SK-N-SH (cell line): ENCODE measurements at regions not wholly inside any gene's neighbourhood (a gene's known extent, or its start where the extent isn't known, plus 50 kb on each side); places are given as distances from the start of the nearest gene placed in this dataset.

Source experiments
- CTCF ChIA-PET: fragments of 300-600, 350-600 bp; formaldehyde crosslinking; extraction: SDS; loops from one replicate; lab custom pipeline; 2021; lab: Yijun Ruan, JAX
- POLR2A ChIA-PET: fragments of 350-600 bp; sonication (Branson Sonifier 250); formaldehyde crosslinking; extraction: SDS; loops from one replicate; lab custom pipeline; 2020; ENCODE audit warnings: antibody characterized with exemption, inconsistent platforms; lab: Yijun Ruan, JAX
- DNase-seq: peaks from one replicate; pipeline ENCODE4 v3.0.0; 2012
- H2AFZ ChIP-seq: fragments of 200-600 bp; sonication (generic); 2 replicates; pipeline ENCODE4 v1.8.1; 2016; ENCODE audit warnings: antibody characterized with exemption, mild to moderate bottlenecking, low read depth
- H3F3A ChIP-seq: fragments of 200-600 bp; sonication (generic); replicated peaks from 2 replicates; pipeline ENCODE3; 2016; ENCODE audit warnings: antibody characterized with exemption, mild to moderate bottlenecking; ENCODE audit not compliant: insufficient read depth
- H3K27ac ChIP-seq, 2 experiments: fragments of 200-500 bp in 1 of 2; fragments of 200-600 bp in 1 of 2; sonication (Bioruptor generic) in 1 of 2; sonication (generic), shearing (Covaris generic) in 1 of 2; 2 replicates each; pipeline versions ENCODE4 v1.5.1 to v1.6.1; 2014 to 2016; ENCODE audit warnings: low read depth in 2 of 2, inconsistent platforms in 1 of 2, low read length in 1 of 2, mild to moderate bottlenecking in 1 of 2, mixed read lengths in 1 of 2
- H3K27me3 ChIP-seq: fragments of 200-600 bp; sonication (generic), shearing (Covaris generic); 2 replicates; pipeline ENCODE4 v1.6.1; 2016; ENCODE audit warnings: mixed run types; ENCODE audit not compliant: insufficient read depth
- H3K36me3 ChIP-seq, 2 experiments: fragments of 200-500 bp in 1 of 2; fragments of 200-600 bp in 1 of 2; sonication (Bioruptor generic) in 1 of 2; sonication (generic) in 1 of 2; replicated peaks in 1 of 2; 2 replicates each; pipeline versions ENCODE3 to v1.5.1; 2014 to 2016; ENCODE audit warnings: low read length in 1 of 2, mild to moderate bottlenecking in 1 of 2; ENCODE audit not compliant: insufficient read depth in 2 of 2, control insufficient read depth in 1 of 2
- H3K4me1 ChIP-seq, 2 experiments: fragments of 200-500 bp in 1 of 2; fragments of 200-600 bp in 1 of 2; sonication (Bioruptor generic) in 1 of 2; sonication (generic), shearing (Covaris generic) in 1 of 2; 2 replicates each; pipeline versions ENCODE4 v1.5.1 to v1.6.1; 2014 to 2016; ENCODE audit warnings: low read depth in 1 of 2, low read length in 1 of 2, mixed run types in 1 of 2; ENCODE audit not compliant: insufficient read depth in 2 of 2, control insufficient read depth in 1 of 2
- H3K4me2 ChIP-seq: fragments of 200-600 bp; sonication (generic), shearing (Covaris generic); 2 replicates; pipeline ENCODE4 v1.6.1; 2017; ENCODE audit warnings: mixed run types
- H3K4me3 ChIP-seq, 2 experiments: fragments of 200-500 bp in 1 of 2; fragments of 200-600 bp in 1 of 2; sonication (Bioruptor generic) in 1 of 2; sonication (generic), shearing (Covaris generic) in 1 of 2; 2 replicates each; pipeline versions ENCODE4 v1.5.1 to v1.8.1; 2014 to 2016; ENCODE audit warnings: low read depth in 2 of 2, inconsistent platforms in 1 of 2, low read length in 1 of 2, mild to moderate bottlenecking in 1 of 2, mixed read lengths in 1 of 2, moderate library complexity in 1 of 2
- H3K79me2 ChIP-seq: fragments of 200-600 bp; sonication (generic); 2 replicates; pipeline ENCODE4 v1.8.1; 2017; ENCODE audit warnings: mild to moderate bottlenecking; ENCODE audit not compliant: insufficient read depth
- H3K9ac ChIP-seq: fragments of 200-600 bp; sonication (generic); 2 replicates; pipeline ENCODE4 v1.6.1; 2017; ENCODE audit warnings: mixed run types
- H3K9me2 ChIP-seq: fragments of 200-600 bp; sonication (generic); 2 replicates; pipeline ENCODE4 v1.6.1; 2017; ENCODE audit warnings: mixed run types
- H3K9me3 ChIP-seq: fragments of 200-600 bp; sonication (generic); 2 replicates; pipeline ENCODE4 v1.6.1; 2017; ENCODE audit warnings: mixed run types, mild to moderate bottlenecking, moderate library complexity
- H4K20me1 ChIP-seq: fragments of 200-600 bp; sonication (generic); 2 replicates; pipeline ENCODE4 v1.6.1; 2017; ENCODE audit warnings: mild to moderate bottlenecking, mixed run types; ENCODE audit not compliant: insufficient read depth
- CHD2 ChIP-seq: fragments of 150-350 bp; IDR thresholded peaks from 2 replicates; pipeline ENCODE4 v1.6.1; 2018; ENCODE audit warnings: low read length; ENCODE audit not compliant: partially characterized antibody
- FOXJ3 ChIP-seq: sonication (generic); formaldehyde crosslinking; IDR thresholded peaks from 2 replicates; pipeline ENCODE4 v1.5.1; 2020; ENCODE audit warnings: mild to moderate bottlenecking, missing genetic modification reagents
- FOXM1 ChIP-seq: IDR thresholded peaks from 2 replicates; pipeline ENCODE4 v1.4.0; 2012; ENCODE audit warnings: low read depth, mild to moderate bottlenecking
- GATA2 ChIP-seq: sonication (generic); formaldehyde crosslinking; IDR thresholded peaks from 2 replicates; pipeline ENCODE4 v1.5.0; 2020; ENCODE audit warnings: mild to moderate bottlenecking, missing genetic modification reagents
- IRF3 ChIP-seq: fragments of 150-350 bp; IDR thresholded peaks from 2 replicates; pipeline ENCODE4 v1.6.1; 2016; ENCODE audit warnings: mild to moderate bottlenecking, low read depth, low read length
- MEF2A ChIP-seq: IDR thresholded peaks from 2 replicates; pipeline ENCODE4 v1.4.0; 2012; ENCODE audit warnings: low read depth, borderline replicate concordance
- MXI1 ChIP-seq: IDR thresholded peaks from 2 replicates; pipeline ENCODE4 v1.6.1; 2012; ENCODE audit warnings: mild to moderate bottlenecking, low read depth, low read length, improper control_type of control experiment
- NRF1 ChIP-seq: IDR thresholded peaks from 2 replicates; pipeline ENCODE4 v1.6.1; 2012; ENCODE audit warnings: low read depth, mild to moderate bottlenecking, low read length
- RAD21 ChIP-seq: IDR thresholded peaks from 2 replicates; pipeline ENCODE4 v1.6.1; 2012; ENCODE audit warnings: mild to moderate bottlenecking, low read length
- RCOR1 ChIP-seq: fragments of 150-350 bp; IDR thresholded peaks from 2 replicates; pipeline ENCODE4 v1.6.1; 2017; ENCODE audit warnings: antibody characterized with exemption, low read length
- RFX5 ChIP-seq: IDR thresholded peaks from 2 replicates; pipeline ENCODE4 v1.6.1; 2012; ENCODE audit warnings: mild to moderate bottlenecking, improper control_type of control experiment, low read length
- SIN3A ChIP-seq: IDR thresholded peaks from 2 replicates; pipeline ENCODE4 v1.6.1; 2012; ENCODE audit warnings: low read depth, mild to moderate bottlenecking, low read length, moderate library complexity, borderline replicate concordance
- SMC3 ChIP-seq: IDR thresholded peaks from 2 replicates; pipeline ENCODE4 v1.6.1; 2012; ENCODE audit warnings: low read depth, low read length, improper control_type of control experiment
- TCF12 ChIP-seq: IDR thresholded peaks from 2 replicates; pipeline ENCODE4 v1.4.0; 2012
- TEAD4 ChIP-seq: IDR thresholded peaks from 2 replicates; pipeline ENCODE4 v1.4.0; 2012; ENCODE audit warnings: mild to moderate bottlenecking, borderline replicate concordance; ENCODE audit not compliant: insufficient read depth
- YY1 ChIP-seq: IDR thresholded peaks from 2 replicates; pipeline ENCODE4 v1.4.0; 2012; ENCODE audit warnings: low read depth, mild to moderate bottlenecking
- WGBS: methylation state at CpG from one replicate; pipeline ENCODE4 v1.1.6; 2017; ENCODE audit warnings: low lambda C conversion rate; 5-methylcytosine and 5-hydroxymethylcytosine counted together
- TF ChIP-seq, protein P1 (sequence below): IDR thresholded peaks from 2 replicates; pipeline ENCODE4 v1.4.0; 2012; ENCODE audit warnings: low read depth, borderline replicate concordance
- TF ChIP-seq, protein P2 (sequence below): IDR thresholded peaks from 2 replicates; pipeline ENCODE4; 2012
- TF ChIP-seq, protein P3 (sequence below): fragments of 200-600 bp; sonication (generic); IDR thresholded peaks from 2 replicates; pipeline ENCODE4 v1.6.1; 2017; ENCODE audit warnings: antibody characterized with exemption, mild to moderate bottlenecking, moderate library complexity

DNA sequence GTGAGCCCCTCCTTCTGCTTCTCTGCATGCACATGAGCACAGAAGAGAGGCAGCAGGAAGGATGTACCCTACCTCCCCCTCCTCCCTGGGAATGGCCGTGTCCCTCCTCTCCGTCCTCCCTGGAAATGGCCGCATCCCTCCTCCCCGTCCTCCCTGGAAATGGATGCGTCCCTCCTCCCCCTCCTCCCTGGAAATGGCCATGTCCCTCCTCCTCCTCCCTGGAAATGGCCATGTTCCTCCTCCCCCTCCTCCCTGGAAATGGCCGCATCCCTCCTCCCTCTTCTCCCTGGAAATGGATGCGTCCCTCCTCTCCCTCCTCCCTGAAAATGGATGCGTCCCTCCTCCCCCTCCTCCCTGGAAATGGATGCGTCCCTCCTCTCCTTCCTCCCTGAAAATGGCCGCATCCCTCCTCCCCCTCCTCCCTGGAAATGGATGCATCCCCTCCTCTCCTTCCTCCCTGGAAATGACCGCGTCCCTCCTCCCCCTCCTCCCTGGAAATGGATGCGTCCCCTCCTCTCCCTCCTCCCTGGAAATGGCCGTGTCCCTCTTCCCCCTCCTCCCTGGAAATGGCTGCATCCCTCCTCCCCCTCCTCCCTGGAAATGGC lies 428.6 kb downstream of the AACS start:
- WGBS = 36% methylated on average over 14 of the region's 14 CpGs
- no peaks in the 10 kb centered on the region for H3F3A ChIP-seq
- H3K27ac ChIP-seq = no peak overlapping the region
- TF ChIP-seq RAD21 (no peak), CHD2 (no peak), NRF1 (no peak), FOXM1 (no peak), MEF2A (no peak), FOXJ3 (no peak), MXI1 (no peak), TCF12 (no peak), YY1 (no peak), TEAD4 (no peak), SMC3 (no peak), IRF3 (no peak), RCOR1 (no peak), RFX5 (no peak), GATA2 (CRISPR knock-in tag) (no peak), SIN3A (no peak)
- TF ChIP-seq, protein P1, sequence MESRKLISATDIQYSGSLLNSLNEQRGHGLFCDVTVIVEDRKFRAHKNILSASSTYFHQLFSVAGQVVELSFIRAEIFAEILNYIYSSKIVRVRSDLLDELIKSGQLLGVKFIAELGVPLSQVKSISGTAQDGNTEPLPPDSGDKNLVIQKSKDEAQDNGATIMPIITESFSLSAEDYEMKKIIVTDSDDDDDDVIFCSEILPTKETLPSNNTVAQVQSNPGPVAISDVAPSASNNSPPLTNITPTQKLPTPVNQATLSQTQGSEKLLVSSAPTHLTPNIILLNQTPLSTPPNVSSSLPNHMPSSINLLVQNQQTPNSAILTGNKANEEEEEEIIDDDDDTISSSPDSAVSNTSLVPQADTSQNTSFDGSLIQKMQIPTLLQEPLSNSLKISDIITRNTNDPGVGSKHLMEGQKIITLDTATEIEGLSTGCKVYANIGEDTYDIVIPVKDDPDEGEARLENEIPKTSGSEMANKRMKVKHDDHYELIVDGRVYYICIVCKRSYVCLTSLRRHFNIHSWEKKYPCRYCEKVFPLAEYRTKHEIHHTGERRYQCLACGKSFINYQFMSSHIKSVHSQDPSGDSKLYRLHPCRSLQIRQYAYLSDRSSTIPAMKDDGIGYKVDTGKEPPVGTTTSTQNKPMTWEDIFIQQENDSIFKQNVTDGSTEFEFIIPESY = no peak
- TF ChIP-seq, protein P2, sequence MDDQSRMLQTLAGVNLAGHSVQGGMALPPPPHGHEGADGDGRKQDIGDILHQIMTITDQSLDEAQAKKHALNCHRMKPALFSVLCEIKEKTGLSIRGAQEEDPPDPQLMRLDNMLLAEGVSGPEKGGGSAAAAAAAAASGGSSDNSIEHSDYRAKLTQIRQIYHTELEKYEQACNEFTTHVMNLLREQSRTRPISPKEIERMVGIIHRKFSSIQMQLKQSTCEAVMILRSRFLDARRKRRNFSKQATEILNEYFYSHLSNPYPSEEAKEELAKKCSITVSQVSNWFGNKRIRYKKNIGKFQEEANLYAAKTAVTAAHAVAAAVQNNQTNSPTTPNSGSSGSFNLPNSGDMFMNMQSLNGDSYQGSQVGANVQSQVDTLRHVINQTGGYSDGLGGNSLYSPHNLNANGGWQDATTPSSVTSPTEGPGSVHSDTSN = no peak
- TF ChIP-seq, protein P3, sequence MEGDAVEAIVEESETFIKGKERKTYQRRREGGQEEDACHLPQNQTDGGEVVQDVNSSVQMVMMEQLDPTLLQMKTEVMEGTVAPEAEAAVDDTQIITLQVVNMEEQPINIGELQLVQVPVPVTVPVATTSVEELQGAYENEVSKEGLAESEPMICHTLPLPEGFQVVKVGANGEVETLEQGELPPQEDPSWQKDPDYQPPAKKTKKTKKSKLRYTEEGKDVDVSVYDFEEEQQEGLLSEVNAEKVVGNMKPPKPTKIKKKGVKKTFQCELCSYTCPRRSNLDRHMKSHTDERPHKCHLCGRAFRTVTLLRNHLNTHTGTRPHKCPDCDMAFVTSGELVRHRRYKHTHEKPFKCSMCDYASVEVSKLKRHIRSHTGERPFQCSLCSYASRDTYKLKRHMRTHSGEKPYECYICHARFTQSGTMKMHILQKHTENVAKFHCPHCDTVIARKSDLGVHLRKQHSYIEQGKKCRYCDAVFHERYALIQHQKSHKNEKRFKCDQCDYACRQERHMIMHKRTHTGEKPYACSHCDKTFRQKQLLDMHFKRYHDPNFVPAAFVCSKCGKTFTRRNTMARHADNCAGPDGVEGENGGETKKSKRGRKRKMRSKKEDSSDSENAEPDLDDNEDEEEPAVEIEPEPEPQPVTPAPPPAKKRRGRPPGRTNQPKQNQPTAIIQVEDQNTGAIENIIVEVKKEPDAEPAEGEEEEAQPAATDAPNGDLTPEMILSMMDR = no peak
- no peaks in the 10 kb centered on the region for H3K9me2 ChIP-seq
- CTCF ChIA-PET = no interaction called here
- no peaks in the 10 kb centered on the region for H3K79me2 ChIP-seq
- no peak overlapping the region for H3K4me3 ChIP-seq
- H2AFZ ChIP-seq = no peak overlapping the region
- H3K4me2 ChIP-seq = no peak overlapping the region
- no peak for DNase-seq
- no peaks in the 10 kb centered on the region for H4K20me1 ChIP-seq
- H3K4me1 ChIP-seq = no peaks in the 10 kb centered on the region
- POLR2A ChIA-PET = no interaction called here
- no peak overlapping the region for H3K9ac ChIP-seq
- no peaks in the 10 kb centered on the region for H3K9me3 ChIP-seq
- no peaks in the 10 kb centered on the region for H3K36me3 ChIP-seq
- no peaks in the 10 kb centered on the region for H3K27me3 ChIP-seq
